ENCODE measurements at regions not wholly inside any gene's neighbourhood (a gene's known extent, or its start where the extent isn't known, plus 50 kb on each side); places are given as distances from the start of the nearest gene placed in this dataset.
"Not testable (repeated sequence)": the region's sequence is repeated elsewhere in the genome, so short reads cannot be mapped to it uniquely, and the experiment has no call there.

GRCh38 chr1:64401285-64401684, 68.6 kb upstream of the CACHD1 start:
- Histone ChIP-seq H3K27me3 (ENCODE audit: control insufficient read depth, insufficient read depth, low read length) (no peaks in the 10 kb centered on the region), H3K4me1 (ENCODE audit: control insufficient read depth, low read depth, low read length) (no peaks in the 10 kb centered on the region), H3K9me3 (ENCODE audit: control insufficient read depth, low read depth, low read length) (no peaks in the 10 kb centered on the region), H3K36me3 (ENCODE audit: control insufficient read depth, low read depth, low read length) (no peaks in the 10 kb centered on the region), H3K4me3 (ENCODE audit: low read length) (no peak overlapping the region), H3K9ac (ENCODE audit: low read length) (no peak overlapping the region), H3K27ac (ENCODE audit: low read length) (no peak overlapping the region)

GRCh38 chr1:64403331-64403730, 66.6 kb upstream of the CACHD1 start:
- Histone ChIP-seq H3K27me3 (ENCODE audit: control insufficient read depth, insufficient read depth, low read length) (no peaks in the 10 kb centered on the region), H3K36me3 (ENCODE audit: control insufficient read depth, low read depth, low read length) (no peaks in the 10 kb centered on the region), H3K4me1 (ENCODE audit: control insufficient read depth, low read depth, low read length) (no peaks in the 10 kb centered on the region), H3K9me3 (ENCODE audit: control insufficient read depth, low read depth, low read length) (no peaks in the 10 kb centered on the region), H3K9ac (ENCODE audit: low read length) (no peak overlapping the region), H3K27ac (ENCODE audit: low read length) (no peak overlapping the region), H3K4me3 (ENCODE audit: low read length) (no peak overlapping the region)

DNA sequence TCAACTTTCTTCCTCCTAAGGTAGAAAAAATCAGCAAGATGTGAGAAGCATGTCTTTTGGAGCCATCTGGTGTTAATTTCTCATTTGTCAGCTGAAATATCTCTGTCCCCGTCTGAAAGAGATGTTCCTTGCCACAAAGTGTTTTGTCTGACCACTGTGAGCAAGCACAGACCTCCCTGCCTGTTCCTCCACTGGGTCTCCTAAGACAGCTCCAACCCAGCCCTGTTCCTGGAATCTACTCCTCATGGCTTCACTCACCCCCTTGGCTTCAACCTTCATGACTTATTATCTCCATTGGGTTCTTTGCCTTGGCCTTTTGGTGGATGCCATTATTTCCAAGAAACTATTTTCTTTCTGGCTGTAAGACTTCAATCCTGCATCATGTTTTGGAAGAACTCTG, 65.7 kb upstream of the CACHD1 start:
- no peaks in the 10 kb centered on the region for H3K36me3 ChIP-seq (ENCODE audit: control insufficient read depth, low read depth, low read length)
- H3K9me3 ChIP-seq (ENCODE audit: control insufficient read depth, low read depth, low read length) = no peaks in the 10 kb centered on the region
- no peak overlapping the region for H3K4me3 ChIP-seq (ENCODE audit: low read length)
- no peak overlapping the region for H3K27ac ChIP-seq (ENCODE audit: low read length)
- no peaks in the 10 kb centered on the region for H3K4me1 ChIP-seq (ENCODE audit: control insufficient read depth, low read depth, low read length)
- H3K9ac ChIP-seq (ENCODE audit: low read length) = no peak overlapping the region
- no peaks in the 10 kb centered on the region for H3K27me3 ChIP-seq (ENCODE audit: control insufficient read depth, insufficient read depth, low read length)

DNA sequence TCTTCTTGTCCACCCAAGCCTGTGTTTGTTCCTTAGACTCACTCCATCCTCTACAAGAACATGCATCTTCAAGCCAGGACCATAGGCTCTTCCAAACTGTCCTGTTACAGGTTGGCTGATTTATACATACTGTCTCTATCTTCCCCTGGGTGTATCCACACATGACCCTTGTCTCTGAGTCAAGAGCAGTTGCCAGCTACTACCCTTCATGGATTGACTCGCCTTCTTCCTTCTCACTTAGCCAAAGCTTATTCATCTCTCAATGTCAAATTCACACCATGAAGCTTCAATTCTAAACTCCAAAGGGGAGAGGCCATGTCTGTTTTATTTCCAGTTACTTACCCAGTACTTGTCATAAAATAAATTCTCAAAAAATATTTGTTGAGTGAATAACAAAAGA, 64.1 kb upstream of the CACHD1 start:
- Histone ChIP-seq H3K9ac (ENCODE audit: low read length) (no peak overlapping the region), H3K9me3 (ENCODE audit: control insufficient read depth, low read depth, low read length) (no peaks in the 10 kb centered on the region), H3K27me3 (ENCODE audit: control insufficient read depth, insufficient read depth, low read length) (no peaks in the 10 kb centered on the region), H3K27ac (ENCODE audit: low read length) (no peak overlapping the region), H3K36me3 (ENCODE audit: control insufficient read depth, low read depth, low read length) (no peaks in the 10 kb centered on the region), H3K4me1 (ENCODE audit: control insufficient read depth, low read depth, low read length) (no peaks in the 10 kb centered on the region), H3K4me3 (ENCODE audit: low read length) (no peak overlapping the region)

DNA sequence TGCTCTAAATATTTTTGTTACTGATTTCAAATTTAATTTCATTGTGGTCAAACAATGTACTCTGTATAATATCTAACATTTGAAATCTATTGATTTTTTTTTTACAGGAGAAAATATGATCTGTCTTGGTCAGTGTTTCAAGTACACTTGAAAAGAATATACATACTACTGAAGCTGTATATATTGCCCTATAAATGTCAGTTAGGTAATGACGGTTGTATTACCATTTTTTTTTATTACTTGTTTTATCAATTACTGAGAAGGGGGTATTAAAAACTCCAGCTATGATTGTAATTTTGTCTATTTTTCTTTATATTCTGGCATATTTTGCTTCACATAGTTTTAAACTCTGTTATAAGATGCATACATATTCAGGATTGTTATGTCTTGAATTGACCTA, 59.7 kb upstream of the CACHD1 start:
- H3K4me1 ChIP-seq (ENCODE audit: control insufficient read depth, low read depth, low read length) = no peaks in the 10 kb centered on the region
- H3K36me3 ChIP-seq (ENCODE audit: control insufficient read depth, low read depth, low read length) = no peaks in the 10 kb centered on the region
- H3K27me3 ChIP-seq (ENCODE audit: control insufficient read depth, insufficient read depth, low read length) = no peaks in the 10 kb centered on the region
- H3K9me3 ChIP-seq (ENCODE audit: control insufficient read depth, low read depth, low read length) = no peaks in the 10 kb centered on the region
- H3K27ac ChIP-seq (ENCODE audit: low read length) = no peak overlapping the region
- no peak overlapping the region for H3K4me3 ChIP-seq (ENCODE audit: low read length)
- no peak overlapping the region for H3K9ac ChIP-seq (ENCODE audit: low read length)

DNA sequence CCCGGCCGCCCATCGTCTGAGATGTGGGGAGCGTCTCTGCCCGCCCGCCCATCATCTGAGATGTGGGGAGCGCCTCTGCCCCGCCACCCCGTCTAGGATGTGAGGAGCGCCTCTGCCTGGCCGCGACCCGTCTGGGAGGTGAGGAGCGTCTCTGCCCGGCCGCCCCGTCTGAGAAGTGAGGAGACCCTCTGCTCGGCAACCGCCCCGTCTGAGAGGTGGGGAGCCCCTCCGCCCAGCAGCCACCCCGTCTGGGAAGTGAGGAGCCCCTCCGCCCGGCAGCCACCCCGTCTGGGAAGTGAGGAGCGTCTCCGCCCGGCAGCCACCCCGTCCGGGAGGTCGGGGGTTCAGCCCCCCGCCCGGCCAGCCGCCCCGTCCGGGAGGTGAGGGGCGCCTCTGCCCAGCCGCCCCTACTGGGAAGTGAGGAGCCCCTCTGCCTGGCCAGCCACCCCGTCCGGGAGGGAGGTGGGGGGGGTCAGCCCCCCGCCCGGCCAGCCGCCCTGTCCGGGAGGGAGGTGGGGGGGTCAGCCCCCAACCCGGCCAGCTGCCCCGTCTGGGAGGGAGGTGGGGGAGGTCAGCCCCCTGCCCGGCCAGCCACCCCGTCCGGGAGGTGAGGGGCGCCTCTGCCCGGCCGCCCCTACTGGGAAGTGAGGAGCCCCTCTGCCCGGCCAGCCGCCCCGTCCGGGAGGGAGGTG, 54.9 kb upstream of the CACHD1 start:
- H3K9ac ChIP-seq (ENCODE audit: low read length); H3K4me3 ChIP-seq (ENCODE audit: low read length); H3K27me3 ChIP-seq (ENCODE audit: control insufficient read depth, insufficient read depth, low read length); H3K4me1 ChIP-seq (ENCODE audit: control insufficient read depth, low read depth, low read length); H3K36me3 ChIP-seq (ENCODE audit: control insufficient read depth, low read depth, low read length); H3K27ac ChIP-seq (ENCODE audit: low read length); H3K9me3 ChIP-seq (ENCODE audit: control insufficient read depth, low read depth, low read length): not testable (repeated sequence)

- H3K27ac ChIP-seq (ENCODE audit: low read length) = no peak overlapping the region
- no peaks in the 10 kb centered on the region for H3K9me3 ChIP-seq (ENCODE audit: control insufficient read depth, low read depth, low read length)
- no peaks in the 10 kb centered on the region for H3K27me3 ChIP-seq (ENCODE audit: control insufficient read depth, insufficient read depth, low read length)
- H3K4me1 ChIP-seq (ENCODE audit: control insufficient read depth, low read depth, low read length) = no peaks in the 10 kb centered on the region
- H3K4me3 ChIP-seq (ENCODE audit: low read length) = no peak overlapping the region
- H3K9ac ChIP-seq (ENCODE audit: low read length) = no peak overlapping the region
- no peaks in the 10 kb centered on the region for H3K36me3 ChIP-seq (ENCODE audit: control insufficient read depth, low read depth, low read length)
Measured at GRCh38 chr1:64417803-64418202, 52.1 kb upstream of the CACHD1 start.
